IPS DF 6.9 (cell line): ENCODE measurements at regions not wholly inside any gene's neighbourhood (a gene's known extent, or its start where the extent isn't known, plus 50 kb on each side); places are given as distances from the start of the nearest gene placed in this dataset.

Experiments
- DNase-seq: peaks from one replicate; pipeline ENCODE4 v3.0.0-alpha.2; 2013; ENCODE audit warnings: low read depth, low spot score
- H3K27ac ChIP-seq: one replicate; pipeline ENCODE4 v1.5.1; 2013; ENCODE audit warnings: low read length, control low read depth
- H3K27me3 ChIP-seq: 2 replicates; pipeline ENCODE4 v1.6.1; 2013; ENCODE audit warnings: mild to moderate bottlenecking, low read length; ENCODE audit not compliant: control insufficient read depth, insufficient read depth
- H3K36me3 ChIP-seq: 2 replicates; pipeline ENCODE4 v1.6.1; 2013; ENCODE audit warnings: low read length; ENCODE audit not compliant: control insufficient read depth, insufficient read depth
- H3K4me1 ChIP-seq: 2 replicates; pipeline ENCODE4 v1.6.1; 2013; ENCODE audit warnings: low read length; ENCODE audit not compliant: control insufficient read depth, insufficient read depth
- H3K4me3 ChIP-seq: 2 replicates; pipeline ENCODE4 v1.5.1; 2013; ENCODE audit warnings: mild to moderate bottlenecking, low read length
- H3K9me3 ChIP-seq: 2 replicates; pipeline ENCODE4 v1.6.1; 2013; ENCODE audit warnings: low read length, inconsistent platforms; ENCODE audit not compliant: control insufficient read depth, insufficient read depth
- WGBS: extraction: QIAGEN DNeasy Blood & Tissue Kit; methylation state at CpG from one replicate; pipeline ENCODE4 v1.1.7; 2013; ENCODE audit warnings: mixed read lengths, missing lambda C conversion rate; ENCODE audit not compliant: insufficient read length, insufficient coverage; 5-methylcytosine and 5-hydroxymethylcytosine counted together

- Histone ChIP-seq H3K27me3 (no peaks in the 10 kb centered on the region), H3K4me3 (no peak overlapping the region), H3K4me1 (peaks cover 8% of the 10 kb centered on the region), H3K27ac (no peak overlapping the region), H3K36me3 (no peaks in the 10 kb centered on the region), H3K9me3 (no peaks in the 10 kb centered on the region)
- no peak for DNase-seq
- no CpG with 5 or more reads among the region's 7 CpGs for WGBS
These were observed 52.7 kb upstream of the NEURL1B start for GRCh38 chr5:172588380-172588779.

- no peak overlapping the region for H3K27ac ChIP-seq
- peaks cover 8% of the 10 kb centered on the region for H3K4me1 ChIP-seq
- WGBS: no CpG with 5 or more reads among the region's 8 CpGs
- H3K9me3 ChIP-seq: no peaks in the 10 kb centered on the region
- no peaks in the 10 kb centered on the region for H3K27me3 ChIP-seq
- H3K4me3 ChIP-seq: no peak overlapping the region
- H3K36me3 ChIP-seq: no peaks in the 10 kb centered on the region
- DNase-seq: no peak
These were observed 54.0 kb upstream of the NEURL1B start for GRCh38 chr5:172587061-172587405.

- Histone ChIP-seq H3K4me3 (no peak overlapping the region), H3K27me3 (no peaks in the 10 kb centered on the region), H3K27ac (no peak overlapping the region), H3K36me3 (no peaks in the 10 kb centered on the region), H3K9me3 (no peaks in the 10 kb centered on the region), H3K4me1 (peaks cover 8% of the 10 kb centered on the region)
- DNase-seq: peak; percentile 50
- no CpG with 5 or more reads among the region's 22 CpGs for WGBS
These were observed 54.7 kb upstream of the NEURL1B start for GRCh38 chr5:172586125-172587060.

GRCh38 chr5:172585114-172585513 lies 55.9 kb upstream of the NEURL1B start:
- Histone ChIP-seq H3K9me3 (no peaks in the 10 kb centered on the region), H3K4me1 (peaks cover 8% of the 10 kb centered on the region), H3K27me3 (no peaks in the 10 kb centered on the region), H3K36me3 (no peaks in the 10 kb centered on the region), H3K4me3 (no peak overlapping the region), H3K27ac (no peak overlapping the region)
- DNase-seq: no peak
- WGBS: no CpG with 5 or more reads among the region's 5 CpGs

GRCh38 chr5:172584638-172585037 lies 56.4 kb upstream of the NEURL1B start:
- H3K36me3 ChIP-seq: no peaks in the 10 kb centered on the region
- H3K27ac ChIP-seq: no peak overlapping the region
- WGBS: no CpG with 5 or more reads among the region's 8 CpGs
- no peak for DNase-seq
- H3K4me3 ChIP-seq: no peak overlapping the region
- H3K4me1 ChIP-seq: peaks cover 8% of the 10 kb centered on the region
- no peaks in the 10 kb centered on the region for H3K27me3 ChIP-seq
- H3K9me3 ChIP-seq: no peaks in the 10 kb centered on the region

GRCh38 chr5:172583931-172584511 lies 57.0 kb upstream of the NEURL1B start:
- Histone ChIP-seq H3K27ac (no peak overlapping the region), H3K4me1 (peaks cover 8% of the 10 kb centered on the region), H3K9me3 (no peaks in the 10 kb centered on the region), H3K27me3 (no peaks in the 10 kb centered on the region), H3K36me3 (no peaks in the 10 kb centered on the region), H3K4me3 (no peak overlapping the region)
- DNase-seq: no peak
- no CpG with 5 or more reads among the region's 7 CpGs for WGBS

- Histone ChIP-seq H3K36me3 (no peaks in the 10 kb centered on the region), H3K27me3 (no peaks in the 10 kb centered on the region), H3K9me3 (no peaks in the 10 kb centered on the region), H3K27ac (no peak overlapping the region), H3K4me1 (peaks cover 8% of the 10 kb centered on the region), H3K4me3 (no peak overlapping the region)
- DNase-seq: no peak
- no CpG with 5 or more reads among the region's 6 CpGs for WGBS
These were observed 58.1 kb upstream of the NEURL1B start for GRCh38 chr5:172582940-172583339.

GRCh38 chr5:172581315-172581714 lies 59.7 kb upstream of the NEURL1B start:
- no CpG with 5 or more reads among the region's 4 CpGs for WGBS
- Histone ChIP-seq H3K27ac (no peak overlapping the region), H3K4me3 (no peak overlapping the region), H3K4me1 (0 out of 2 replicates have a peak, but pooled peaks cover 3% of the 10 kb centered on the region), H3K9me3 (no peaks in the 10 kb centered on the region), H3K27me3 (no peaks in the 10 kb centered on the region), H3K36me3 (no peaks in the 10 kb centered on the region)
- DNase-seq: no peak

GRCh38 chr5:172579403-172579990 lies 61.6 kb upstream of the NEURL1B start:
- no peaks in the 10 kb centered on the region for H3K9me3 ChIP-seq
- H3K27ac ChIP-seq: no peak overlapping the region
- H3K36me3 ChIP-seq: no peaks in the 10 kb centered on the region
- WGBS: no CpG with 5 or more reads among the region's 5 CpGs
- no peak overlapping the region for H3K4me3 ChIP-seq
- H3K27me3 ChIP-seq: no peaks in the 10 kb centered on the region
- DNase-seq: no peak
- 0 out of 2 replicates have a peak, but pooled peaks cover 3% of the 10 kb centered on the region for H3K4me1 ChIP-seq

- Histone ChIP-seq H3K4me3 (no peak overlapping the region), H3K4me1 (0 out of 2 replicates have a peak, but pooled peaks cover 2% of the 10 kb centered on the region), H3K9me3 (no peaks in the 10 kb centered on the region), H3K27me3 (no peaks in the 10 kb centered on the region), H3K36me3 (no peaks in the 10 kb centered on the region), H3K27ac (no peak overlapping the region)
- WGBS: no CpG with 5 or more reads among the region's 7 CpGs
- DNase-seq: no peak
These were observed 63.7 kb upstream of the NEURL1B start for GRCh38 chr5:172577267-172577909.
